ENCODE measurements at regions not wholly inside any gene's neighbourhood (a gene's known extent, or its start where the extent isn't known, plus 50 kb on each side); places are given as distances from the start of the nearest gene placed in this dataset.

GRCh38 chr4:1537410-1538095 lies 131.3 kb upstream of the NKX1-1 start:
- no peak overlapping the region for H3K4me3 ChIP-seq (ENCODE audit: low read depth, low read length, poor library complexity, severe bottlenecking)
- H2AFZ ChIP-seq (ENCODE audit: low read length), result no peak overlapping the region
- no peaks in the 10 kb centered on the region for H3K36me3 ChIP-seq (ENCODE audit: insufficient read depth, low read length)
- H3K79me2 ChIP-seq (ENCODE audit: insufficient read depth, low read length), result no peaks in the 10 kb centered on the region
- H3K4me1 ChIP-seq (ENCODE audit: insufficient read depth, low read length, severe bottlenecking), result no peaks in the 10 kb centered on the region
- H3K9me3 ChIP-seq (ENCODE audit: low read length), result no peaks in the 10 kb centered on the region
- no peaks in the 10 kb centered on the region for H3K27me3 ChIP-seq (ENCODE audit: insufficient read depth, low read length)
- no peaks in the 10 kb centered on the region for H3F3A ChIP-seq (ENCODE audit: insufficient read depth, low read length)
- H4K20me1 ChIP-seq (ENCODE audit: insufficient read depth, low read length), result no peaks in the 10 kb centered on the region
- H3K9ac ChIP-seq (ENCODE audit: low read length), result no peak overlapping the region
- no peak overlapping the region for H3K4me2 ChIP-seq (ENCODE audit: low read length)
- no peaks in the 10 kb centered on the region for H3K9me2 ChIP-seq (ENCODE audit: low read depth, low read length)
- TF ChIP-seq EZH2 (IDR thresholded peaks at IDR 0.05; ENCODE audit: borderline replicate concordance, low read length), result no peak
- TF ChIP-seq, protein P1, sequence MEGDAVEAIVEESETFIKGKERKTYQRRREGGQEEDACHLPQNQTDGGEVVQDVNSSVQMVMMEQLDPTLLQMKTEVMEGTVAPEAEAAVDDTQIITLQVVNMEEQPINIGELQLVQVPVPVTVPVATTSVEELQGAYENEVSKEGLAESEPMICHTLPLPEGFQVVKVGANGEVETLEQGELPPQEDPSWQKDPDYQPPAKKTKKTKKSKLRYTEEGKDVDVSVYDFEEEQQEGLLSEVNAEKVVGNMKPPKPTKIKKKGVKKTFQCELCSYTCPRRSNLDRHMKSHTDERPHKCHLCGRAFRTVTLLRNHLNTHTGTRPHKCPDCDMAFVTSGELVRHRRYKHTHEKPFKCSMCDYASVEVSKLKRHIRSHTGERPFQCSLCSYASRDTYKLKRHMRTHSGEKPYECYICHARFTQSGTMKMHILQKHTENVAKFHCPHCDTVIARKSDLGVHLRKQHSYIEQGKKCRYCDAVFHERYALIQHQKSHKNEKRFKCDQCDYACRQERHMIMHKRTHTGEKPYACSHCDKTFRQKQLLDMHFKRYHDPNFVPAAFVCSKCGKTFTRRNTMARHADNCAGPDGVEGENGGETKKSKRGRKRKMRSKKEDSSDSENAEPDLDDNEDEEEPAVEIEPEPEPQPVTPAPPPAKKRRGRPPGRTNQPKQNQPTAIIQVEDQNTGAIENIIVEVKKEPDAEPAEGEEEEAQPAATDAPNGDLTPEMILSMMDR (IDR thresholded peaks at IDR 0.05; ENCODE audit: low read length), result no peak
- no peak overlapping the region for H3K27ac ChIP-seq (ENCODE audit: low read depth, low read length, poor library complexity, severe bottlenecking)

- Histone ChIP-seq H3K4me1 (ENCODE audit: insufficient read depth, low read length, severe bottlenecking) (no peaks in the 10 kb centered on the region), H3K27me3 (ENCODE audit: insufficient read depth, low read length) (no peaks in the 10 kb centered on the region)
- TF ChIP-seq EZH2 (IDR thresholded peaks at IDR 0.05; ENCODE audit: borderline replicate concordance, low read length), result no peak
- TF ChIP-seq, protein P1 (IDR thresholded peaks at IDR 0.05; ENCODE audit: low read length), result no peak
These were observed 130.6 kb upstream of the NKX1-1 start for GRCh38 chr4:1536579-1537409.

DNA sequence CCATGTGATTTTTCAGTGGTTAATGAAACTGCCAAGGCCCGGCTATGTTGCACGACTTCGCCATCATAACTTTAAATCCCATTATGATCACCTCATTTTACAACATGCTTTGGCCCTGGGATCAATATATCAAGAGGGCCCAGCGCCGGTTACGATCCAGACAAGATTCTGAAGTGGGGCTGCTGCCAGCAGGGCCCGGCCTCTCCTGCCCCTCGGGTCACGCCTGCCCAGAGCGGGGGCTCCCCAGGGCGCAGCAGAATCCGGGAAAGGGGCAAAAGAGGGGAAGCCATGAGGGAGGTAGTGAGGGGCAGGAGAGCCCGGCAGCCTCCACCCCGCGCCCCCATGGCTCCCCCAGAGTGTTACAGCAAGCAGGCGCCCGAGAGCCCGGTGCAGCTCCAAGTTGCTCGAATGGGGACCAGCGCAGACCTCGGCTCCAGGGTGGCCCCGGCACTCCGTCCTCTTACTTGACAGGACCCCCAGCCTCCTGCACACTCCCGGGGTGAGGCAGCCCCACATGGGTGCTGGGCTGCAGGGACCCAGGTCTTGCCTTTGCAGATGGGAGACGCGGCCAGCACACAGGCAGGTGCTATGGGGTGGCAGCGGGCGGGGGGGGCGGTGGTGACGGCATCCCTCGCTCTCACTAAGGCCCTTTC lies 129.8 kb upstream of the NKX1-1 start:
- Histone ChIP-seq H3K4me1 (ENCODE audit: insufficient read depth, low read length, severe bottlenecking) (no peaks in the 10 kb centered on the region), H3F3A (ENCODE audit: insufficient read depth, low read length) (no peaks in the 10 kb centered on the region), H3K9ac (ENCODE audit: low read length) (no peak overlapping the region), H3K36me3 (ENCODE audit: insufficient read depth, low read length) (no peaks in the 10 kb centered on the region), H2AFZ (ENCODE audit: low read length) (no peak overlapping the region), H3K4me3 (ENCODE audit: low read depth, low read length, poor library complexity, severe bottlenecking) (no peak overlapping the region), H3K79me2 (ENCODE audit: insufficient read depth, low read length) (no peaks in the 10 kb centered on the region), H3K4me2 (ENCODE audit: low read length) (no peak overlapping the region), H3K9me3 (ENCODE audit: low read length) (no peaks in the 10 kb centered on the region), H3K27ac (ENCODE audit: low read depth, low read length, poor library complexity, severe bottlenecking) (no peak overlapping the region), H3K9me2 (ENCODE audit: low read depth, low read length) (no peaks in the 10 kb centered on the region), H3K27me3 (ENCODE audit: insufficient read depth, low read length) (no peaks in the 10 kb centered on the region), H4K20me1 (ENCODE audit: insufficient read depth, low read length) (no peaks in the 10 kb centered on the region)
- TF ChIP-seq EZH2 (IDR thresholded peaks at IDR 0.05; ENCODE audit: borderline replicate concordance, low read length), result no peak
- TF ChIP-seq, protein P1 (IDR thresholded peaks at IDR 0.05; ENCODE audit: low read length), result no peak

More at GRCh38 chr4:1536579-1537409, 130.6 kb upstream of the NKX1-1 start:
- no peaks in the 10 kb centered on the region for H3K9me3 ChIP-seq (ENCODE audit: low read length)
- no peaks in the 10 kb centered on the region for H3K36me3 ChIP-seq (ENCODE audit: insufficient read depth, low read length)
- no peak overlapping the region for H2AFZ ChIP-seq (ENCODE audit: low read length)
- no peak overlapping the region for H3K4me3 ChIP-seq (ENCODE audit: low read depth, low read length, poor library complexity, severe bottlenecking)
- no peaks in the 10 kb centered on the region for H3K79me2 ChIP-seq (ENCODE audit: insufficient read depth, low read length)
- H3K9me2 ChIP-seq (ENCODE audit: low read depth, low read length), result no peaks in the 10 kb centered on the region
- H3K9ac ChIP-seq (ENCODE audit: low read length), result no peak overlapping the region
- H3K27ac ChIP-seq (ENCODE audit: low read depth, low read length, poor library complexity, severe bottlenecking), result no peak overlapping the region
- H3F3A ChIP-seq (ENCODE audit: insufficient read depth, low read length), result no peaks in the 10 kb centered on the region
- H3K4me2 ChIP-seq (ENCODE audit: low read length), result no peak overlapping the region
- no peaks in the 10 kb centered on the region for H4K20me1 ChIP-seq (ENCODE audit: insufficient read depth, low read length)
